Keratinocyte (primary cell): ENCODE measurements at regions not wholly inside any gene's neighbourhood (a gene's known extent, or its start where the extent isn't known, plus 50 kb on each side); places are given as distances from the start of the nearest gene placed in this dataset.

Experiments
- DNase-seq: peaks from one replicate; pipeline ENCODE4 v3.0.0-alpha.2; 2011; ENCODE audit warnings: low read depth, missing footprints, low spot score
- FAIRE-seq: peaks from 2 replicates; lab custom pipeline; 2011; peaks lifted over from hg19 to GRCh38; lab: Jason Lieb, UNC
- H2AFZ ChIP-seq: 2 replicates; pipeline ENCODE4 v1.6.0; 2012; ENCODE audit warnings: low read length, control low read depth, inconsistent platforms; ENCODE audit not compliant: control insufficient read depth
- H3K27ac ChIP-seq: 2 replicates; pipeline ENCODE4 v1.5.1; 2011; ENCODE audit warnings: low read length; ENCODE audit not compliant: control insufficient read depth, insufficient read depth
- H3K27me3 ChIP-seq: 3 replicates; pipeline ENCODE4 v1.6.0; 2011; ENCODE audit warnings: low read length; ENCODE audit not compliant: control insufficient read depth, insufficient read depth; ENCODE audit errors: extremely low read depth
- H3K36me3 ChIP-seq, 2 experiments: 2 replicates in 1 of 2; 3 replicates in 1 of 2; pipeline ENCODE4 v1.5.1; 2011; ENCODE audit warnings: low read length in 2 of 2, mild to moderate bottlenecking in 1 of 2; ENCODE audit not compliant: control insufficient read depth in 2 of 2, insufficient read depth in 2 of 2; ENCODE audit errors: extremely low read depth in 1 of 2
- H3K4me1 ChIP-seq: 3 replicates; pipeline ENCODE4 v1.5.1; 2011; ENCODE audit warnings: low read length; ENCODE audit not compliant: control insufficient read depth, insufficient read depth; ENCODE audit errors: extremely low read depth
- H3K4me2 ChIP-seq: 3 replicates; pipeline ENCODE4 v1.6.0; 2011; ENCODE audit warnings: low read depth, low read length; ENCODE audit not compliant: control insufficient read depth, insufficient read depth; ENCODE audit errors: extremely low read depth
- H3K4me3 ChIP-seq, 3 experiments: fragments of 200-600 bp in 1 of 3; sonication (generic) in 1 of 3; 2 replicates in 2 of 3; 3 replicates in 1 of 3; pipeline ENCODE4 v1.5.1; 2011 to 2016; ENCODE audit warnings: low read length in 3 of 3, mild to moderate bottlenecking in 3 of 3, control low read depth in 2 of 3, inconsistent platforms in 1 of 3, low read depth in 1 of 3, mixed read lengths in 1 of 3, mixed run types in 1 of 3, moderate library complexity in 1 of 3; ENCODE audit not compliant: control insufficient read depth in 2 of 3, insufficient read depth in 2 of 3; ENCODE audit errors: extremely low read depth in 1 of 3
- H3K79me2 ChIP-seq: 2 replicates; pipeline ENCODE4 v1.6.0; 2012; ENCODE audit warnings: low read length; ENCODE audit not compliant: control insufficient read depth, insufficient read depth
- H3K9ac ChIP-seq: 3 replicates; pipeline ENCODE4 v1.6.0; 2011; ENCODE audit warnings: low read length; ENCODE audit not compliant: control insufficient read depth, insufficient read depth; ENCODE audit errors: extremely low read depth
- H3K9me1 ChIP-seq: 3 replicates; pipeline ENCODE4 v1.6.0; 2011; ENCODE audit warnings: low read length; ENCODE audit not compliant: control insufficient read depth, insufficient read depth; ENCODE audit errors: extremely low read depth
- H3K9me3 ChIP-seq: 2 replicates; pipeline ENCODE4 v1.5.1; 2012; ENCODE audit warnings: low read depth, low read length; ENCODE audit not compliant: control insufficient read depth
- H4K20me1 ChIP-seq: 3 replicates; pipeline ENCODE4 v1.6.0; 2011; ENCODE audit warnings: low read length; ENCODE audit not compliant: control insufficient read depth, insufficient read depth; ENCODE audit errors: extremely low read depth
- EZH2 ChIP-seq: IDR thresholded peaks from one replicate; pipeline ENCODE4 v1.6.1; 2012; ENCODE audit warnings: inconsistent platforms, mild to moderate bottlenecking, low read length, moderate library complexity
- dilution Hi-C: fragments of 300-500 bp; cut with MboI; formaldehyde crosslinking; loops from one replicate; pipeline ENCODE4 v1.7.0; 2020; ENCODE audit warnings: low sequenced_read_pairs; ENCODE audit not compliant: extremely low pct_ligation_motif_present
- TF ChIP-seq, protein P1 (sequence below), 3 experiments: IDR thresholded peaks in 1 of 3; conservative IDR thresholded peaks in 1 of 3; optimal IDR thresholded peaks in 1 of 3; 2 replicates in 2 of 3; 3 replicates in 1 of 3; pipeline versions ENCODE3 to v1.5.1; 2011; ENCODE audit warnings: low read length in 3 of 3, mild to moderate bottlenecking in 3 of 3, moderate library complexity in 2 of 3, control low read depth in 1 of 3, inconsistent platforms in 1 of 3; ENCODE audit not compliant: insufficient read depth in 2 of 3; ENCODE audit errors: extremely low read depth in 1 of 3

DNA sequence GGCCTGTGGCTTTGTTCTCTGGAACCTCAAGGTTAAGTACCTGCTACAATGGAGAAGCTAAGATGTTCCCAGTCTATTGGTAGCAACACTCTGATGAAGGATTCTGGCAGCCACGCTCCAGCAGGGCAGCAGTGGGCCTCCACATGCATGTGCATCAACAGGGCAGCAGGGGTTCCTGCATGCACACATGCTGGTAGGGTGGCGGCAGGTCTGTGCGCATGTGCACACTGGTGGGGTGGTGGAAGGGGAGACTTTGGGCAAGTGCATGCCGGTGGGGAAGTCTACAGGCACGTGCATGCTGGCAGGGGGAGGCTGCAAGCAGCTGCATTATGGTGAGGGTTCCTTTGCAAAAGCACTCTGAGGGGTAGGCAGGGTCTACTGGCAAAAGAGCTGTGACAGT lies 160.7 kb downstream of the NKX6-1 start:
- no peaks in the 10 kb centered on the region for H3K79me2 ChIP-seq
- no peaks in the 10 kb centered on the region for H3K36me3 ChIP-seq
- H3K4me2 ChIP-seq = no peak overlapping the region
- FAIRE-seq (no peak), DNase-seq (no peak)
- H2AFZ ChIP-seq = no peak overlapping the region
- no peak overlapping the region for H3K4me3 ChIP-seq
- no peak overlapping the region for H3K9ac ChIP-seq
- no peaks in the 10 kb centered on the region for H3K9me1 ChIP-seq
- dilution Hi-C loops = no loop called here
- no peaks in the 10 kb centered on the region for H3K27me3 ChIP-seq
- H4K20me1 ChIP-seq = no peaks in the 10 kb centered on the region
- no peak for TF ChIP-seq EZH2
- TF ChIP-seq, protein P1, sequence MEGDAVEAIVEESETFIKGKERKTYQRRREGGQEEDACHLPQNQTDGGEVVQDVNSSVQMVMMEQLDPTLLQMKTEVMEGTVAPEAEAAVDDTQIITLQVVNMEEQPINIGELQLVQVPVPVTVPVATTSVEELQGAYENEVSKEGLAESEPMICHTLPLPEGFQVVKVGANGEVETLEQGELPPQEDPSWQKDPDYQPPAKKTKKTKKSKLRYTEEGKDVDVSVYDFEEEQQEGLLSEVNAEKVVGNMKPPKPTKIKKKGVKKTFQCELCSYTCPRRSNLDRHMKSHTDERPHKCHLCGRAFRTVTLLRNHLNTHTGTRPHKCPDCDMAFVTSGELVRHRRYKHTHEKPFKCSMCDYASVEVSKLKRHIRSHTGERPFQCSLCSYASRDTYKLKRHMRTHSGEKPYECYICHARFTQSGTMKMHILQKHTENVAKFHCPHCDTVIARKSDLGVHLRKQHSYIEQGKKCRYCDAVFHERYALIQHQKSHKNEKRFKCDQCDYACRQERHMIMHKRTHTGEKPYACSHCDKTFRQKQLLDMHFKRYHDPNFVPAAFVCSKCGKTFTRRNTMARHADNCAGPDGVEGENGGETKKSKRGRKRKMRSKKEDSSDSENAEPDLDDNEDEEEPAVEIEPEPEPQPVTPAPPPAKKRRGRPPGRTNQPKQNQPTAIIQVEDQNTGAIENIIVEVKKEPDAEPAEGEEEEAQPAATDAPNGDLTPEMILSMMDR (optimal IDR thresholded peaks at IDR 0.05 in 1 of 3, IDR thresholded peaks at IDR 0.05 in 1 of 3, conservative IDR thresholded peaks at IDR 0.05 in 1 of 3; ENCODE audit: extremely low read depth in 1 of 3, insufficient read depth in 2 of 3, low read length in 3 of 3) = no peak
- H3K27ac ChIP-seq = no peak overlapping the region
- H3K4me1 ChIP-seq = no peaks in the 10 kb centered on the region
- no peaks in the 10 kb centered on the region for H3K9me3 ChIP-seq

DNA sequence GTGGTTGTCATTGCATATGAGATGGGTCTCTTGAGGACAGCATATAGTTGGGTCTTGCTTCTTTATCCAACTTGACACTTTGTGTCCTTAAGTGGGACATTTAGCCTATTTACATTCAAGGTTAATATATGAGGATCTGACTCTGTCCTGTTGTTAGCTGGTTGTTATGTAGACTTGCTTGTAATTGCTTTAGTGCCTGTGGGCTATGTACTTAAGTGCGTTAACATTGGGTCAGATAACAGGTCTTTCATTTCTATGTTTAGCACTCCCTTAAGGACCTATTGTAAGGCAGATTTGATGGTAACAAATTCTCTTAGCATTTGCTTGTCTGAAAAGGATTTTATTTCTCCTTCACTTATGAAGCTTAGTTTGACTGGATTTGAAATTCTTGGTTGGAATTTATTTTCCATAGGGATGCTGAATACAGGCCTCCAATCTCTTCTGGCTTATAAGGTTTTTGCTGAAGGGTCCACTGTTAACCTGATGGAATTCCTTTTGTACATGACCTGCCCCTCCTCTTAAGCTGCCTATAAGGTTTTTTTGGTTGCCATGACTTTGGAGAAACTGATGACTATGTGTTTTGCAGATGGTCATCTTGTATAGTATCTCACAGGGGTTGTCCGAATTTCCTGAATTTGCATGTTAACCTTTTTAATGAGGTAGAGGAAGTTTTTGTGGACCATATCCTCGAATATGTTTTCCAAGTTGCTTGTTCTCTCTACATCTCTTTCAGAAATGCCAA lies 162.0 kb downstream of the NKX6-1 start:
- no peaks in the 10 kb centered on the region for H3K36me3 ChIP-seq
- no peak overlapping the region for H3K4me3 ChIP-seq
- no peak for DNase-seq
- no peaks in the 10 kb centered on the region for H3K9me3 ChIP-seq
- no peaks in the 10 kb centered on the region for H3K79me2 ChIP-seq
- dilution Hi-C loops = no loop called here
- H2AFZ ChIP-seq = no peak overlapping the region
- H3K9me1 ChIP-seq = no peaks in the 10 kb centered on the region
- H3K9ac ChIP-seq = no peak overlapping the region
- TF ChIP-seq, protein P1 (optimal IDR thresholded peaks at IDR 0.05 in 1 of 3, IDR thresholded peaks at IDR 0.05 in 1 of 3, conservative IDR thresholded peaks at IDR 0.05 in 1 of 3; ENCODE audit: extremely low read depth in 1 of 3, insufficient read depth in 2 of 3, low read length in 3 of 3) = no peak
- no peak for TF ChIP-seq EZH2
- H3K4me1 ChIP-seq = no peaks in the 10 kb centered on the region
- FAIRE-seq = no peak
- no peaks in the 10 kb centered on the region for H3K27me3 ChIP-seq
- no peak overlapping the region for H3K4me2 ChIP-seq
- H4K20me1 ChIP-seq = no peaks in the 10 kb centered on the region
- no peak overlapping the region for H3K27ac ChIP-seq
